HS-5 (cell line): ENCODE measurements at regions not wholly inside any gene's neighbourhood (a gene's known extent, or its start where the extent isn't known, plus 50 kb on each side); places are given as distances from the start of the nearest gene placed in this dataset.

Experiments used
- DNase-seq: peaks from one replicate; pipeline ENCODE4 v3.0.0-alpha.2; 2012; ENCODE audit warnings: low read depth

GRCh38 chr1:114342376-114342775, 168.6 kb downstream of the TRIM33 start:
- no peak for DNase-seq

GRCh38 chr1:114341856-114342255, 169.1 kb downstream of the TRIM33 start:
- no peak for DNase-seq

- no peak for DNase-seq
These were observed 169.7 kb downstream of the TRIM33 start for GRCh38 chr1:114341299-114341698.

GRCh38 chr1:114340892-114341291, 170.1 kb downstream of the TRIM33 start:
- DNase-seq: no peak

GRCh38 chr1:114339379-114339778, 171.6 kb downstream of the TRIM33 start:
- DNase-seq: no peak

- no peak for DNase-seq
These were observed 172.7 kb downstream of the TRIM33 start for GRCh38 chr1:114338191-114338890.

- no peak for DNase-seq
These were observed 173.6 kb downstream of the TRIM33 start for GRCh38 chr1:114337417-114337816.

GRCh38 chr1:114336360-114336759, 174.6 kb downstream of the TRIM33 start:
- DNase-seq: no peak

- no peak for DNase-seq
These were observed 175.7 kb downstream of the TRIM33 start for GRCh38 chr1:114335273-114335672.

GRCh38 chr1:114334297-114334696, 176.7 kb downstream of the TRIM33 start:
- no peak for DNase-seq

- no peak for DNase-seq
These were observed 177.3 kb downstream of the TRIM33 start for GRCh38 chr1:114333690-114334089.

GRCh38 chr1:114331936-114332335, 178.3 kb upstream of the SYT6 start:
- no peak for DNase-seq

GRCh38 chr1:114330451-114330983, 176.8 kb upstream of the SYT6 start:
- DNase-seq: no peak

GRCh38 chr1:114328361-114328904, 174.8 kb upstream of the SYT6 start:
- DNase-seq: no peak

GRCh38 chr1:114324662-114324965, 170.9 kb upstream of the SYT6 start:
- no peak for DNase-seq

GRCh38 chr1:114323959-114324661, 170.4 kb upstream of the SYT6 start:
- no peak for DNase-seq

GRCh38 chr1:114322734-114323133, 169.1 kb upstream of the SYT6 start:
- no peak for DNase-seq

- no peak for DNase-seq
These were observed 168.5 kb upstream of the SYT6 start for GRCh38 chr1:114322207-114322606.

GRCh38 chr1:114320586-114320985, 166.9 kb upstream of the SYT6 start:
- DNase-seq: peak; percentile 93

GRCh38 chr1:114319418-114319817, 165.7 kb upstream of the SYT6 start:
- DNase-seq: no peak

- DNase-seq: no peak
These were observed 165.3 kb upstream of the SYT6 start for GRCh38 chr1:114318961-114319360.

- DNase-seq: no peak
These were observed 162.5 kb upstream of the SYT6 start for GRCh38 chr1:114316204-114316603.

- DNase-seq: no peak
These were observed 162.0 kb upstream of the SYT6 start for GRCh38 chr1:114315631-114316030.
